OCI-M2 (cell line): ENCODE measurements at regions not wholly inside any gene's neighbourhood (a gene's known extent, or its start where the extent isn't known, plus 50 kb on each side); places are given as distances from the start of the nearest gene placed in this dataset.
"Not testable (repeated sequence)": the region's sequence is repeated elsewhere in the genome, so short reads cannot be mapped to it uniquely, and the experiment has no call there.

ENCODE experiments used
- DNase-seq: peaks from one replicate; lab custom pipeline; 2025; ENCODE audit not compliant: unreplicated experiment; lab: John Stamatoyannopoulos, UW

GRCh38 chr6:113181164-113181563 lies 676.0 kb upstream of the MARCKS start:
- no peak for DNase-seq

DNA sequence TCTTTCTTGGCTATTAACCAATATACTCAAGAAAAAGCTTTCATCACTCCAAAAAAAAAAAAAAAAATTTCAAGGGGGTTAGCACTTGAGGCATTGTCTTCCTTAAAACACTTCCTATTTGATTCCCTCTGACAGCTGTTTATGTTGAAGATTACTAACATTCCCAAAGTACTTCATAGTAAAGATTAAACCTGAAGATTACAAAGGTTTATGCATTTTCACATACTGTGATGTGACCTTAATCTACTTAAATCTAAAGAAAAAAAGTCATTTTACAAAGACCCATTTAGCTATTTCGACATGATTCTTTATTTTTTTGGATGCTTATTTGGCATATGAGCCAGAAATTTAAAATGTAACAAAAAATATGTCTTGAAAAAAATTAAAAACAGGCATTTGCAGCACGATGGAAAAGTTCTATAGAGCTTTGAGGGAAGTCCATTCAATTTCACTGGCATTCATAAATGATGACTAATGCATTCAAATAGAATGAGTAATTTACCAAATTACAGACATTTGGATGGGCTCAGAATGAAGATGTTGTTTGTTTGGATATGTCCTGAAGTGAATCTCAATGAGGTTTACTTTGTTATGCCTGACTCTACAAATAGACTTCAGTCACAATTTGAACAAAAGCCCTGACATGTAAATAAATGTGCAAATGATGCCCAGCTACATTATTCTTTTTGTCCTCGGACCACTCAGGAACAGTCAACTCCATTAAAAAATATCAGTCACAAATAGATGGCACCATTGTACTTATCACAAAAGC lies 674.6 kb upstream of the MARCKS start:
- no peak for DNase-seq

GRCh38 chr6:113184291-113184690 lies 672.9 kb upstream of the MARCKS start:
- no peak for DNase-seq

- DNase-seq = no peak
Observed at GRCh38 chr6:113184736-113185135, 672.4 kb upstream of the MARCKS start.

GRCh38 chr6:113185299-113185698 lies 671.8 kb upstream of the MARCKS start:
- DNase-seq = no peak

DNA sequence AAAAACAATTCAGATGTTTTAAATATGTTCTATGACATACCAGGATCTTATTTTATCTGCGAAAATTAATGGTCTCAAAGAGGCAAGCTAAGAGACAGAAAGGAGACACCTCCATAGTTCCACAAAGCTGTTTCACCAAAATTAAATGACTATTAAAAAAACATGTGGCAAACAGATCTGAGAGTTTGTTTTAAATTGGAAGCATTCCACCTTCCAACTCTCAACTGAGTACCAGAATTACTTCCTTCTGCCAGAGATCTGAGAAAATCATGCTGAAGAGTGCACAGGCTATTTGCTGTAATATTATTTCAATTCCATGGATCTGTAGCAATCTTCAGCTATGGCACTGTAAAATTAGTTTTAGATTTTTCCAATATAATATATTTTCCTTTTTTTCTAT lies 669.5 kb upstream of the MARCKS start:
- DNase-seq = no peak

DNA sequence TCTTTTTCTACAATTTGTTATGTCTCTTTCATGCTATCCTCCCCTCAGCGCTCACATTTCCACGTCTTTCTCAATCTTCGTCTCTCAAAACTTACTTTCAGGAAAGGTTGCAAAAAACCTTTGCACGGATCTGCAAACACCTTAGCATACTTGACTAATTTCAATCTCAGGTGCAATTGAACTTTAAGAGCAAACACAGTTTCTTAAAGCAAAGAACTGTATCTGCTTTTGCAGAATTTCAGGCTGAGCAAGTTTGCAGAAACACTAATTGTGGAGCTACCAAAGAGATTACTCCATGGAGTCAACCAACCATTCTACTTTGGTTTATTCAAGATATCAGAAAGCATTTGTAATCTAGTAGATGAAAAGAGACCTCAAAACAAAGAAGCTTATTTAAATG lies 668.2 kb upstream of the MARCKS start:
- no peak for DNase-seq

- no peak for DNase-seq
Observed at GRCh38 chr6:113190170-113190569, 667.0 kb upstream of the MARCKS start.

DNA sequence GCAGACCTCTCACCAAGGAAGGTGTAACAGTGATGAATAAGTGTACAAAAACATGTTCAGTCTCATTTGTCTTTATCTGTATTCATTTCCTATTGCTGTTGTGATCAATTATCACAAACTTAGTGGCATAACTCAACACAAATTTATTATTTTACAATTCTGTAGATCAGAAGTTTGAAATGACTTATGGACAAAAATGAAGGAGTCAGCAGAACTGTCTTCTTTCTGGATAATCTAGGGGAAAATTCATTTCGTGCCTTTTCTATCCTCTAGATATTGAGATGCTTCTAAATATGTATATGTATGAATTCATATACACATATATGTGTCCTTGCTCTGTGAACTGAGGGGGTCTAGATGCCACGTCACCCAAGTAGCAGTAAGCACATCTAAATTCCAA lies 663.1 kb upstream of the MARCKS start:
- no peak for DNase-seq

- DNase-seq = no peak
Observed at GRCh38 chr6:113202852-113203714, 654.1 kb upstream of the MARCKS start.

DNA sequence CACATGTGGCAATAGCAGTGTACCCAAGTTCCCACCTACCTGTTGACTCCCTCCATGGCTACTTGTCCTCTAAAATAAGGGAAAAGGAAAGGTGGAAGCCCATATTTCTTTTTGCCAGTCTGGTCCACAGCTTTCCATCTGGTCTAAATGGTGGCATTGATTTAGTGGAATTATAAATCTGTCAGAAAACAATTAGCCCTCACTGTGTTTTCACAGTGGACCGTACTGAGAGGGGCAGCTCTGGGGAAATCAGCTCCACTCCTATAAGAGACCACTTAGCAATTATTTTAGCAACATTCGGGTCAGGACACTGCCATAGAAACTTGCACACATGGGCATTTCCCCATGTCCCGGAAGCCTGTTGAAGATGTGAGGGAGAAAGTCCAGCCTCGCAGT lies 653.4 kb upstream of the MARCKS start:
- DNase-seq = no peak

GRCh38 chr6:113205553-113205952 lies 651.6 kb upstream of the MARCKS start:
- DNase-seq = no peak

DNA sequence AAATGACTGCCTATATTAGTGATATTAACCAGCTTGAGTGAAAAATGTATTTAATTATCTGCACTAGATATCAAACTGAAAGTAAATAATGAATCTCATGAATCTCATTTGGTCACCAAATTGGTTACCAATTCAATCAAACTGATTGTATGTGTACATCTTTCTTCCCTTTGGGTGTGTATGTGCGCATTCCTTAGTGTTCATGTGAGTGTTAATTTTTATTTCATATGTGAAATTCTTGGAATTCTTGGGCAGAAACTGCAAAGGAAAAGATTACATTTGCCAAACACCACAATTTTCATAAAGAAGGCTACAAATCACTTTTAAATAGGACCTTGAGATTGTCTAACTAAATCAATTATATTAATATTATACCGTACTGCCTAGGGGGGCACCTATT lies 648.4 kb upstream of the MARCKS start:
- DNase-seq = no peak

DNA sequence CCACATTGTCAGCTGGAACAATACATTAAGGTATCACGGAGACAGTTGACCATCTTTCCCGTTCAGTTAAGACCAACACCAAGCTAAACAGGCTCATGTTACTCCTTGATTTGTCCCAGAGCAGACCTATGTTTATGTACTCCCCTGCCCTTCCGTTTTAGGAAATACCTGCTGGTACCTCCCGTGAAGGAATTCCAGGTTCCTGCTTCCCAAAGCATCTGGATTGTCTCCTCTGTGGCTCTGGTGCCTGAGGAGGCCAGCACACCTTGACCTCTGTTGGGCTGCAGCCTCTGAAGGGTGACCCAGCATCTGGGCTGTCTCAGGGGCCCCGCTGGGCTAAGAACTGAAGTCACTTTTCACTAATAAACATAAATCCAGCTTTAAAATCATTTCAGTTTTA lies 647.8 kb upstream of the MARCKS start:
- no peak for DNase-seq

GRCh38 chr6:113211170-113211569 lies 646.0 kb upstream of the MARCKS start:
- no peak for DNase-seq

GRCh38 chr6:113219783-113220182 lies 637.4 kb upstream of the MARCKS start:
- no peak for DNase-seq

DNA sequence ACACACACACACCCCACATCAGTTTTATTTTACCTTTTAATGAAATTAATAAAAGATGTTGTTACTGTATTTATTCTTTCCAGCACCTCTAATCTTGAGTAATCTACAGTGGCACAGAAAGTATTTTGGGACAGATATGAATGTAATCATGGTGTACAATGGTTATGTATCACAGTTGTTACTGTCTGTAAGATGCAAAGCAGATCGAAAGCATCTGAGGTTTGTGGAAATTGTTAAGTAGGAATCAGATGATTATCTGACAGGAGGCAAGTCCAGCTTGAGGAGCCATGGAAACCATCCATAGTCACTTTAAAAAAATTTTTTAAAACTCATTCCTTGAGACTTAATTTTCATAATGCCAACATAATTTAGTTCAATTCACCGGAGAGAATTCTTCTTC lies 636.3 kb upstream of the MARCKS start:
- DNase-seq = no peak

DNA sequence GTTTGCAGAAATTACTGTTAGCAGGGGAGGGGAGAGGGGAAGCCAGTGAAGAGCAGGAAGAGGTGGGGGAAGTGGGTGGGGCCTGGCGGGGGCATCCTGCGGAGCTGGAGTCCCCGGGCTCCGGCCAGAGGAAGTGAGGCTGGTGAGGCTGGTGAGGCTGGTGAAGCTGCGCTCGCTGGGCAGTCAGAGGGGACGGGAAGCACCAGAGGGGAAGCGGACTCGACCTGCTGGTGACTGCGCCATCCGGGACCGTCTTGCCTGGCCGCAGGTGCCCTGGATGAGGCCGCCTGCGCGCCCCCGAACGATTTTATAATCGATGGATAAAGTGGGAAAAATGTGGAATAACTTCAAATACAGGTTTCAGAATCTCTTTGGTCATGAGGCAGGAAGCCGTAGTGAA lies 635.3 kb upstream of the MARCKS start:
- DNase-seq = no peak

DNA sequence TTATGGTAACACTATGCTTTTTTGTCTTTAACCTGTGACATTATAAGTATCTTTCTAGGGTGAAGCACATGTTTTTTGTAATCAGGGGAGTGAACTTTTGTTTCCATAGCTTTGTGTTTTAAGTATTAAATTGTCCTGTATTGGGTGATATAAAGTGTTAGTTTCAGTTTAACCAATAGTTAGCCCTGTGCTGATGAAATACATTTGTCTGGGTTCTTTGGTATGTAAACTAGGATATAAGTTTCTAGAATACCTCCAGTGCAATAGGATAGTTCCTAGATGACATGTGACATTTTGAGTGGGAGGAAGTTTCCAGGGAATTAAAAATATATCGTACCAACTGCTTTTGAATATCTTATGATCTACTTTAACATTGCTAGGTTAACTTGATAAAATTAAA lies 611.0 kb upstream of the MARCKS start:
- DNase-seq = no peak

GRCh38 chr6:113248532-113248931 lies 608.6 kb upstream of the MARCKS start:
- DNase-seq = no peak

- DNase-seq = not testable (repeated sequence)
Observed at GRCh38 chr6:113254194-113254593, 603.0 kb upstream of the MARCKS start.

- DNase-seq = no peak
Observed at GRCh38 chr6:113258771-113259170, 598.4 kb upstream of the MARCKS start.
